ENCODE measurements at regions not wholly inside any gene's neighbourhood (a gene's known extent, or its start where the extent isn't known, plus 50 kb on each side); places are given as distances from the start of the nearest gene placed in this dataset.

GRCh38 chr1:80506216-80506615 lies 1294.5 kb upstream of the ADGRL2 start:
- no peak for TF ChIP-seq ZNF274 (IDR thresholded peaks at IDR 0.05; ENCODE audit: low read depth, low read length)
- no peak overlapping the region for H3K4me3 ChIP-seq (ENCODE audit: low read length)

- H3K4me3 ChIP-seq (ENCODE audit: low read length), result no peak overlapping the region
- no peak for TF ChIP-seq ZNF274 (IDR thresholded peaks at IDR 0.05; ENCODE audit: low read depth, low read length)
These were observed 1302.1 kb upstream of the ADGRL2 start for GRCh38 chr1:80498673-80499072.

GRCh38 chr1:80495806-80496205 lies 1304.9 kb upstream of the ADGRL2 start:
- no peak for TF ChIP-seq ZNF274 (IDR thresholded peaks at IDR 0.05; ENCODE audit: low read depth, low read length)
- no peak overlapping the region for H3K4me3 ChIP-seq (ENCODE audit: low read length)

- no peak for TF ChIP-seq ZNF274 (IDR thresholded peaks at IDR 0.05; ENCODE audit: low read depth, low read length)
- H3K4me3 ChIP-seq (ENCODE audit: low read length), result no peak overlapping the region
These were observed 1328.6 kb upstream of the ADGRL2 start for GRCh38 chr1:80472145-80472544.

GRCh38 chr1:80468356-80468755 lies 1332.4 kb upstream of the ADGRL2 start:
- no peak for TF ChIP-seq ZNF274 (IDR thresholded peaks at IDR 0.05; ENCODE audit: low read depth, low read length)
- H3K4me3 ChIP-seq (ENCODE audit: low read length), result no peak overlapping the region

GRCh38 chr1:80462006-80462405 lies 1338.7 kb upstream of the ADGRL2 start:
- TF ChIP-seq ZNF274 (IDR thresholded peaks at IDR 0.05; ENCODE audit: low read depth, low read length), result no peak
- no peak overlapping the region for H3K4me3 ChIP-seq (ENCODE audit: low read length)

- no peak for TF ChIP-seq ZNF274 (IDR thresholded peaks at IDR 0.05; ENCODE audit: low read depth, low read length)
- H3K4me3 ChIP-seq (ENCODE audit: low read length), result no peak overlapping the region
These were observed 1343.3 kb upstream of the ADGRL2 start for GRCh38 chr1:80457409-80457808.

GRCh38 chr1:80453775-80454174 lies 1347.0 kb upstream of the ADGRL2 start:
- no peak overlapping the region for H3K4me3 ChIP-seq (ENCODE audit: low read length)
- TF ChIP-seq ZNF274 (IDR thresholded peaks at IDR 0.05; ENCODE audit: low read depth, low read length), result no peak

- no peak for TF ChIP-seq ZNF274 (IDR thresholded peaks at IDR 0.05; ENCODE audit: low read depth, low read length)
- no peak overlapping the region for H3K4me3 ChIP-seq (ENCODE audit: low read length)
These were observed 1350.0 kb upstream of the ADGRL2 start for GRCh38 chr1:80450711-80451110.

- H3K4me3 ChIP-seq (ENCODE audit: low read length), result no peak overlapping the region
- no peak for TF ChIP-seq ZNF274 (IDR thresholded peaks at IDR 0.05; ENCODE audit: low read depth, low read length)
These were observed 1352.7 kb upstream of the ADGRL2 start for GRCh38 chr1:80448081-80448480.

GRCh38 chr1:80447526-80447925 lies 1353.2 kb upstream of the ADGRL2 start:
- H3K4me3 ChIP-seq (ENCODE audit: low read length), result no peak overlapping the region
- TF ChIP-seq ZNF274 (IDR thresholded peaks at IDR 0.05; ENCODE audit: low read depth, low read length), result no peak

GRCh38 chr1:80445033-80445432 lies 1355.7 kb upstream of the ADGRL2 start:
- no peak for TF ChIP-seq ZNF274 (IDR thresholded peaks at IDR 0.05; ENCODE audit: low read depth, low read length)
- no peak overlapping the region for H3K4me3 ChIP-seq (ENCODE audit: low read length)

GRCh38 chr1:80444171-80444570 lies 1356.6 kb upstream of the ADGRL2 start:
- TF ChIP-seq ZNF274 (IDR thresholded peaks at IDR 0.05; ENCODE audit: low read depth, low read length), result no peak
- no peak overlapping the region for H3K4me3 ChIP-seq (ENCODE audit: low read length)

- no peak overlapping the region for H3K4me3 ChIP-seq (ENCODE audit: low read length)
- TF ChIP-seq ZNF274 (IDR thresholded peaks at IDR 0.05; ENCODE audit: low read depth, low read length), result no peak
These were observed 1359.1 kb upstream of the ADGRL2 start for GRCh38 chr1:80441664-80442063.

- no peak for TF ChIP-seq ZNF274 (IDR thresholded peaks at IDR 0.05; ENCODE audit: low read depth, low read length)
- H3K4me3 ChIP-seq (ENCODE audit: low read length), result no peak overlapping the region
These were observed 1363.9 kb upstream of the ADGRL2 start for GRCh38 chr1:80436851-80437250.

- no peak for TF ChIP-seq ZNF274 (IDR thresholded peaks at IDR 0.05; ENCODE audit: low read depth, low read length)
- no peak overlapping the region for H3K4me3 ChIP-seq (ENCODE audit: low read length)
These were observed 1372.9 kb upstream of the ADGRL2 start for GRCh38 chr1:80427881-80428280.
